ENCODE measurements at regions not wholly inside any gene's neighbourhood (a gene's known extent, or its start where the extent isn't known, plus 50 kb on each side); places are given as distances from the start of the nearest gene placed in this dataset.

- H4K20me1 ChIP-seq (ENCODE audit: control insufficient read depth, insufficient read depth, low read depth, low read length): no peaks in the 10 kb centered on the region
- no peaks in the 10 kb centered on the region for H3K4me1 ChIP-seq (ENCODE audit: control insufficient read depth, low read length)
- H3K27me3 ChIP-seq (ENCODE audit: control insufficient read depth, low read length): no peaks in the 10 kb centered on the region
- TF ChIP-seq CTCF (IDR thresholded peaks at IDR 0.05; ENCODE audit: low read depth, low read length, poor library complexity, severe bottlenecking) (no peak), EZH2phosphoT487 (IDR thresholded peaks at IDR 0.05; ENCODE audit: borderline replicate concordance, low read length) (no peak)
- H3K79me2 ChIP-seq (ENCODE audit: control insufficient read depth, low read length): no peaks in the 10 kb centered on the region
- no peaks in the 10 kb centered on the region for H3F3A ChIP-seq (ENCODE audit: control insufficient read depth, insufficient read depth)
- no peak overlapping the region for H3K4me3 ChIP-seq (ENCODE audit: low read length)
- H3K4me2 ChIP-seq (ENCODE audit: low read length): no peak overlapping the region
- H3K9me3 ChIP-seq (ENCODE audit: control insufficient read depth, insufficient read depth, low read length): no peaks in the 10 kb centered on the region
- no peaks in the 10 kb centered on the region for H3K36me3 ChIP-seq (ENCODE audit: control insufficient read depth, low read length)
- no peak overlapping the region for H3K27ac ChIP-seq (ENCODE audit: low read depth, low read length)
- H3K9me2 ChIP-seq (replicated peaks; ENCODE audit: control insufficient read depth, low read length): no peaks in the 10 kb centered on the region
Measured at GRCh38 chr15:95368191-95368590, 962.3 kb upstream of the NR2F2 start.

- TF ChIP-seq EZH2phosphoT487 (IDR thresholded peaks at IDR 0.05; ENCODE audit: borderline replicate concordance, low read length) (no peak), CTCF (IDR thresholded peaks at IDR 0.05; ENCODE audit: low read depth, low read length, poor library complexity, severe bottlenecking) (no peak)
- no peak overlapping the region for H3K4me2 ChIP-seq (ENCODE audit: low read length)
- no peaks in the 10 kb centered on the region for H3K36me3 ChIP-seq (ENCODE audit: control insufficient read depth, low read length)
- H3K27ac ChIP-seq (ENCODE audit: low read depth, low read length): no peak overlapping the region
- no peaks in the 10 kb centered on the region for H3K9me3 ChIP-seq (ENCODE audit: control insufficient read depth, insufficient read depth, low read length)
- no peaks in the 10 kb centered on the region for H3K9me2 ChIP-seq (replicated peaks; ENCODE audit: control insufficient read depth, low read length)
- H3K4me1 ChIP-seq (ENCODE audit: control insufficient read depth, low read length): no peaks in the 10 kb centered on the region
- H3K4me3 ChIP-seq (ENCODE audit: low read length): no peak overlapping the region
- H3K27me3 ChIP-seq (ENCODE audit: control insufficient read depth, low read length): no peaks in the 10 kb centered on the region
- no peaks in the 10 kb centered on the region for H4K20me1 ChIP-seq (ENCODE audit: control insufficient read depth, insufficient read depth, low read depth, low read length)
- H3K79me2 ChIP-seq (ENCODE audit: control insufficient read depth, low read length): no peaks in the 10 kb centered on the region
- H3F3A ChIP-seq (ENCODE audit: control insufficient read depth, insufficient read depth): no peaks in the 10 kb centered on the region
Measured at GRCh38 chr15:95368755-95369601, 961.5 kb upstream of the NR2F2 start.

GRCh38 chr15:95370291-95370690 is 960.2 kb upstream of the NR2F2 start:
- Histone ChIP-seq H3K79me2 (ENCODE audit: control insufficient read depth, low read length) (no peaks in the 10 kb centered on the region), H3K4me3 (ENCODE audit: low read length) (no peak overlapping the region), H3K27me3 (ENCODE audit: control insufficient read depth, low read length) (no peaks in the 10 kb centered on the region), H3F3A (ENCODE audit: control insufficient read depth, insufficient read depth) (no peaks in the 10 kb centered on the region), H3K4me1 (ENCODE audit: control insufficient read depth, low read length) (no peaks in the 10 kb centered on the region), H3K36me3 (ENCODE audit: control insufficient read depth, low read length) (no peaks in the 10 kb centered on the region), H3K9me3 (ENCODE audit: control insufficient read depth, insufficient read depth, low read length) (no peaks in the 10 kb centered on the region), H4K20me1 (ENCODE audit: control insufficient read depth, insufficient read depth, low read depth, low read length) (no peaks in the 10 kb centered on the region), H3K9me2 (replicated peaks; ENCODE audit: control insufficient read depth, low read length) (no peaks in the 10 kb centered on the region), H3K4me2 (ENCODE audit: low read length) (no peak overlapping the region), H3K27ac (ENCODE audit: low read depth, low read length) (no peak overlapping the region)
- TF ChIP-seq EZH2phosphoT487 (IDR thresholded peaks at IDR 0.05; ENCODE audit: borderline replicate concordance, low read length) (no peak), CTCF (IDR thresholded peaks at IDR 0.05; ENCODE audit: low read depth, low read length, poor library complexity, severe bottlenecking) (no peak)

Data from DOHH2 (cell line).